OCI-LY7 (cell line): ENCODE measurements at regions not wholly inside any gene's neighbourhood (a gene's known extent, or its start where the extent isn't known, plus 50 kb on each side); places are given as distances from the start of the nearest gene placed in this dataset.

Source experiments
- BruUV-seq: library from RNA; stranded (reverse); fragments of 400-500 nt; replicated peaks from 2 replicates; lab custom pipeline; 2021; lab: Mats Ljungman, UMichigan
- CTCF ChIA-PET: fragments of 300-600 bp; sonication (Branson Sonifier 250); formaldehyde crosslinking; loops from one replicate; lab custom pipeline; 2022; ENCODE audit warnings: antibody characterized with exemption; ENCODE audit not compliant: unreplicated experiment; lab: Charles Lee
- POLR2A ChIA-PET: fragments of 300-600 bp; sonication (Branson Sonifier 250); formaldehyde crosslinking; loops from one replicate; lab custom pipeline; 2022; ENCODE audit warnings: antibody characterized with exemption; lab: Charles Lee
- DNase-seq: peaks from one replicate; pipeline ENCODE4 v3.0.0-alpha.2; 2015; ENCODE audit warnings: low spot score
- H2AFZ ChIP-seq: fragments of 200-600 bp; sonication (generic), shearing (Covaris generic); 2 replicates; pipeline ENCODE4 v1.6.1; 2014; ENCODE audit warnings: mild to moderate bottlenecking, antibody characterized with exemption, low read length, moderate library complexity
- H3K27ac ChIP-seq: fragments of 200-600 bp; sonication (generic); 2 replicates; pipeline ENCODE4 v1.5.1; 2014; ENCODE audit warnings: mixed run types, low read depth, mild to moderate bottlenecking, moderate library complexity, low read length, inconsistent platforms; ENCODE audit not compliant: poor library complexity, severe bottlenecking
- H3K36me3 ChIP-seq: fragments of 200-600 bp; sonication (generic); 2 replicates; pipeline ENCODE4 v1.6.1; 2014; ENCODE audit warnings: mild to moderate bottlenecking, antibody characterized with exemption, low read length, moderate library complexity, mixed read lengths; ENCODE audit not compliant: insufficient read depth
- H3K4me1 ChIP-seq: fragments of 200-600 bp; sonication (generic); 2 replicates; pipeline ENCODE4 v1.5.1; 2014; ENCODE audit warnings: mild to moderate bottlenecking, low read length; ENCODE audit not compliant: insufficient read depth, poor library complexity, severe bottlenecking
- H3K4me2 ChIP-seq: fragments of 200-600 bp; sonication (generic); 2 replicates; pipeline ENCODE4 v1.6.1; 2014; ENCODE audit warnings: mild to moderate bottlenecking, low read length
- H3K4me3 ChIP-seq: fragments of 200-600 bp; sonication (generic); 2 replicates; pipeline ENCODE4 v1.5.1; 2014; ENCODE audit warnings: mild to moderate bottlenecking, low read depth, low read length; ENCODE audit not compliant: poor library complexity, severe bottlenecking
- H3K79me2 ChIP-seq: fragments of 200-600 bp; sonication (generic); 2 replicates; pipeline ENCODE4 v1.6.1; 2016; ENCODE audit warnings: low read depth, mild to moderate bottlenecking, low read length, moderate library complexity, mixed read lengths; ENCODE audit not compliant: insufficient read depth
- H3K9me2 ChIP-seq: fragments of 200-600 bp; sonication (generic); 2 replicates; pipeline ENCODE4 v1.6.1; 2016; ENCODE audit warnings: mild to moderate bottlenecking, low read length, mixed read lengths; ENCODE audit not compliant: insufficient read depth
- H3K9me3 ChIP-seq: fragments of 200-600 bp; sonication (generic); 2 replicates; pipeline ENCODE4 v1.6.1; 2014; ENCODE audit warnings: mild to moderate bottlenecking, mixed run types, low read length, mixed read lengths
- H4K20me1 ChIP-seq: fragments of 200-600 bp; sonication (generic); 2 replicates; pipeline ENCODE4 v1.6.1; 2014; ENCODE audit warnings: mild to moderate bottlenecking, antibody characterized with exemption, low read length, moderate library complexity, mixed read lengths; ENCODE audit not compliant: insufficient read depth
- EZH2phosphoT487 ChIP-seq: fragments of 200-600 bp; sonication (generic); IDR thresholded peaks from 2 replicates; pipeline ENCODE4 v1.6.1; 2018; ENCODE audit warnings: low read depth, borderline replicate concordance, mild to moderate bottlenecking, mixed run types, antibody characterized with exemption, low read length, moderate library complexity, mixed read lengths
- intact Hi-C: fragments of 100-400 bp; cut with micrococcal nuclease; formaldehyde crosslinking; loops from one replicate; pipeline ENCODE4 v1.10.0; 2022; ENCODE audit not compliant: unreplicated experiment
- TF ChIP-seq, protein P1 (sequence below): fragments of 200-600 bp; sonication (generic); conservative IDR thresholded peaks from 2 replicates; pipeline ENCODE4 v1.5.1; 2014; ENCODE audit warnings: mild to moderate bottlenecking, antibody characterized with exemption, low read length, moderate library complexity, mixed read lengths

DNA sequence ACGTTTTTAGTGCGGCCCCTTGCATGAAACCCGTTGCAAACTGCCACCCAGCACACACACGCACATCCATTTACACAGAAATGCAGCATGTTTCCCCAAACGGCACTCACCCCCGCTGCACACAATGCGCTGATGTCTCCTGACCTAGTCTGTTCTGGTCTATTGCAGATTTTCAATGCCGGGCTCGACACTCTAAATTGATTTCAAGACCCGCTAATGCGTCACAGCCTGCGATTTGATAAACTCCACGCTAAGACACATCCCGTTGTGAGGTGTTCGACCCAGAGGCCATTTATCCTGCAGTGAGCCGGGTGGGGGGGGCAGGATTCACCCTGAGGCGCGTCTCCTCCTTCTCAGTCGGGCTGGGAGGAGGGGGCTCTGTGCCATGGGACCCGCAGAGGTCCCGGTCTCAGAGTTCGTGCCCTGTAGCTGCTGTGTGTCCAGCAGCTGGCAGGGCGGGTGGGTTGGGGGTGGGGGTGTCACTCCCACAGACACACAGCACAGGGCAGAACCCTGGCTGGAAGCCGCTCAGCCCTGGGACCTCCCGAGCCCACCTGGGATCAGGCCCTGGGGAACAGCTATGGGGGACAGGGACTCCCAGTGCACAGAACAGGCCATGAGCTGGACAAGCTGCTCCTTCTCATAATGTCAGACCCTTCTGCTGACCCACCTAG, 367.9 kb downstream of the PREX1 start:
- Histone ChIP-seq H4K20me1 (no peaks in the 10 kb centered on the region), H3K4me2 (no peak overlapping the region), H3K9me3 (no peaks in the 10 kb centered on the region), H3K4me1 (peaks cover 5% of the 10 kb centered on the region), H3K9me2 (no peaks in the 10 kb centered on the region), H3K36me3 (no peaks in the 10 kb centered on the region), H3K4me3 (no peak overlapping the region), H3K79me2 (no peaks in the 10 kb centered on the region), H2AFZ (no peak overlapping the region), H3K27ac (no peak overlapping the region)
- ChIA-PET CTCF (no interaction called here), POLR2A (no interaction called here)
- BruUV-seq: no TSS peak
- DNase-seq: no peak
- intact Hi-C loops: no loop called here
- no peak for TF ChIP-seq EZH2phosphoT487
- TF ChIP-seq, protein P1, sequence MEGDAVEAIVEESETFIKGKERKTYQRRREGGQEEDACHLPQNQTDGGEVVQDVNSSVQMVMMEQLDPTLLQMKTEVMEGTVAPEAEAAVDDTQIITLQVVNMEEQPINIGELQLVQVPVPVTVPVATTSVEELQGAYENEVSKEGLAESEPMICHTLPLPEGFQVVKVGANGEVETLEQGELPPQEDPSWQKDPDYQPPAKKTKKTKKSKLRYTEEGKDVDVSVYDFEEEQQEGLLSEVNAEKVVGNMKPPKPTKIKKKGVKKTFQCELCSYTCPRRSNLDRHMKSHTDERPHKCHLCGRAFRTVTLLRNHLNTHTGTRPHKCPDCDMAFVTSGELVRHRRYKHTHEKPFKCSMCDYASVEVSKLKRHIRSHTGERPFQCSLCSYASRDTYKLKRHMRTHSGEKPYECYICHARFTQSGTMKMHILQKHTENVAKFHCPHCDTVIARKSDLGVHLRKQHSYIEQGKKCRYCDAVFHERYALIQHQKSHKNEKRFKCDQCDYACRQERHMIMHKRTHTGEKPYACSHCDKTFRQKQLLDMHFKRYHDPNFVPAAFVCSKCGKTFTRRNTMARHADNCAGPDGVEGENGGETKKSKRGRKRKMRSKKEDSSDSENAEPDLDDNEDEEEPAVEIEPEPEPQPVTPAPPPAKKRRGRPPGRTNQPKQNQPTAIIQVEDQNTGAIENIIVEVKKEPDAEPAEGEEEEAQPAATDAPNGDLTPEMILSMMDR: no peak

DNA sequence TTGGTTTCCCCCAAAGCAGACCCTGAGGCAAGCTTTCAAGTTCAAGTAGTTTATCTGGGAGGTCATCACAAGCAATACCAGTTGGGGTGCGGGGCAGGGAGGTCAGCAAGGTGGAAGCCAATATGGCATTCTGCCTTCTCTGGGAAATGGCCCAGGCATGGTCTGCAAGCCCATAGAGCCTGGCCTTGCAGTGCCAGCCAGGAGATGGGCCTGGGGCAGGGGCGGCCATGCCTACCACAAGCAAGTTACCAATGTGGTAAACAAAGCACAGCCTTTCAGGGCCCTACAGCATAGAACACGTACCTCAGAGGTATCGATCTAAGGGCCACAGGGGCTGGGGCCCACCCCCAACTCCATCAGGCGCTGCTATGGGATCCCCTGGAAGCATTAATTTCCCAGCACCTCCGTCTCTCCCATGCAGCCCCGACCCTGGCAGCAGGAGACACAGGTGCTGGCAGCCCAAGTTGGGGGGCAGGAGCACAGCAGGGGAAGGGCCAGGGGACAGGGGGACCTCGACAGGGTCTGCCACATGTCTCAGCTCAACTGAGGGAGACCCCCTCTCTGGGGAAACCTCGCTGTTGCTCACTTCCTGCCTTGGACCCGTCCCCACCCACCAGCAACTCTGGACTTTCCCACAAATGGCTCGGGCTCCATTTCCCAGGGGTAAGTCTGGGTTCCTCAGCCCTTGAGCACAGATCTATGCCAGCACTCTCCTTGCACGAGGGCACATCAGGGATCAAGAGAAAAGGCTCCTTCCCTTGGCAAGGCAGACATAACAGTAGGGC, 369.0 kb downstream of the PREX1 start:
- Histone ChIP-seq H3K79me2 (no peaks in the 10 kb centered on the region), H3K9me2 (no peaks in the 10 kb centered on the region), H3K27ac (no peak overlapping the region), H3K4me2 (no peak overlapping the region), H4K20me1 (no peaks in the 10 kb centered on the region), H3K36me3 (no peaks in the 10 kb centered on the region), H3K4me1 (peaks cover 5% of the 10 kb centered on the region), H2AFZ (no peak overlapping the region), H3K4me3 (no peak overlapping the region), H3K9me3 (no peaks in the 10 kb centered on the region)
- DNase-seq: no peak
- intact Hi-C loops: no loop called here
- TF ChIP-seq EZH2phosphoT487: no peak
- POLR2A ChIA-PET: no interaction called here
- CTCF ChIA-PET: no interaction called here
- BruUV-seq: no TSS peak

- Histone ChIP-seq H3K9me2 (no peaks in the 10 kb centered on the region), H3K79me2 (no peaks in the 10 kb centered on the region), H4K20me1 (no peaks in the 10 kb centered on the region), H3K4me3 (no peak overlapping the region), H3K27ac (no peak overlapping the region), H2AFZ (no peak overlapping the region), H3K4me1 (peaks cover 5% of the 10 kb centered on the region), H3K4me2 (no peak overlapping the region), H3K9me3 (no peaks in the 10 kb centered on the region), H3K36me3 (no peaks in the 10 kb centered on the region)
- no peak for DNase-seq
- CTCF ChIA-PET: no interaction called here
- POLR2A ChIA-PET: no interaction called here
- intact Hi-C loops: no loop called here
- BruUV-seq: no TSS peak
- TF ChIP-seq, protein P1: no peak
- TF ChIP-seq EZH2phosphoT487: no peak
Measured at GRCh38 chr20:48458003-48458377, 369.8 kb downstream of the PREX1 start.
